ENCODE measurements at regions not wholly inside any gene's neighbourhood (a gene's known extent, or its start where the extent isn't known, plus 50 kb on each side); places are given as distances from the start of the nearest gene placed in this dataset.

DNA sequence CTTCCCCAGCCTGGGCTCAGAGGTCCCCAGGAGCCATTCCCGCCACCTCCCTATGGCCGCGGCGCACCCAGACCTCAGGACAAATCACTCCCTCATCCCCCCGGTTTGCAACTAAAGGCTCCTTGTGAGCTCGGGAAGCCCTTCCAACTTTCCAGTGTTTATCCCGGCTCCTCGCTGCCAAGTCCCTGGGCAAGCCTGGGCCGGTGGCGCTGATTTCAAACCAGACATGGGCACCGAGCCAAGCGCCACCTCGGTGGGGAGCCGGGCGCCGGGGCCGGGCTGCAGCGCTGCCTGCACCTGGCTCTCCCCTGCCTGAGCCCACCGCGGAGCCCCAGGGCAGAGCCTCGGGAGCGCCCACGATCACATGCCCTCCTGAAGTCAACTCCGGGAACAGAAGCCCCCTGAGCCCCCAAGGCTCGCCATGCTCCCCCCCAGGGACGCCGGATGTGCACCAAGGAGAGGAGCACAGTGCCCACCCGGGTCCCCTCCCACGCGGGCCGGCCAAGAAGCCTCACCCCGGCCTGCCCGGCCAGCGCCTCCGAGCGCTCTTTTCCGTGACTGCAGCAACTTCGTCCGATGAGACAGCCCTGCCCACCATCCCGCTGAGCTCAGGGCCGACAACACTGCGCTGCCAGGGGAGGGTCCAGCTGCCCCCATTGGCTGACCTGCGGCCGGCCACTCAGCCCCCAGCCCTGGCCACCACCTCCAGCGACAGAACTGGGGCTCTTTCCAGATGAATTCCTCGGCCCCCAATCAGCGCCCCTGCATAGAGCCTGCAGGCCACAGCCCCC lies 50.0 kb downstream of the NCOR2 start:
- peaks cover 0 to 71% (median 1%) of the 10 kb centered on the region in 3 donors for H3K36me3 ChIP-seq (ENCODE audit: control insufficient read depth in 3 of 3, insufficient read depth in 2 of 3, low read depth in 1 of 3, low read length in 3 of 3)
- peaks cover 0 to 2% of the 10 kb centered on the region in 2 donors for H3K9me3 ChIP-seq (ENCODE audit: control insufficient read depth in 2 of 2, insufficient read depth in 1 of 2, low read depth in 1 of 2, low read length in 1 of 2)
- no peaks in the 10 kb centered on the region for H3K27me3 ChIP-seq (ENCODE audit: control insufficient read depth in 3 of 3, insufficient read depth in 3 of 3, low read length in 3 of 3)
- FAIRE-seq (no peak), DNase-seq (peak in 1 of 2 donors; percentile 48)
- peak overlapping the region in 2 of 3 donors; percentile 23 to 31 for H3K4me3 ChIP-seq (ENCODE audit: low read depth in 1 of 3, low read length in 3 of 3)
- 10 to 23% (median 16%) methylated on average over 37 to 47 of the region's 47 CpGs for WGBS, 3 donors
- H3K4me1 ChIP-seq (ENCODE audit: control insufficient read depth in 3 of 3, insufficient read depth in 2 of 3, low read depth in 1 of 3, low read length in 2 of 3), result peaks cover 11 to 64% (median 18%) of the 10 kb centered on the region in 3 donors
- peak overlapping the region; percentile 82 to 96 (median 90) for H3K27ac ChIP-seq (ENCODE audit: low read depth in 1 of 3, low read length in 2 of 3)

DNA sequence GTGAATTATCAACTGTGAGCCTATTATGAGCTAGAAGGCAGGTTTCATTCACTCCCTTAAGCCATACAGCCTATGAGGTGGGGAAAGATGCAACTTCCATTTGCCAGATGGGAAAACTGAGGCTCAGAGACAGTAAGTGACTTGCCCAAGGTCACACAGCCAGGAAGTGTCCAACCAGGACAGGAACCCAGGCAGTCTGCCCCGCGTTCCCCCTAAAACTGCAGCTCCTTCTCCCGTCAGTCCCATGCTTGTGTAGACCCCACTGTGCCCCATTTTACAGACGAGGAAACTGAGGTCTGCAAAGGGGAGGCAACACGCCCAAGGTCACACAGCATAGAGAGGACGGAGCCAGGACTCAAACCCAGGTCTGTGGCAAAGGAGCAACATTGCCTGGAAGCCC lies 50.6 kb downstream of the NCOR2 start:
- Histone ChIP-seq H3K4me3 (ENCODE audit: low read depth in 1 of 3, low read length in 3 of 3) (peak overlapping the region in 2 of 3 donors; percentile 9 to 31), H3K27ac (ENCODE audit: low read depth in 1 of 3, low read length in 2 of 3) (peak overlapping the region in 2 of 3 donors; percentile 82 to 96), H3K4me1 (ENCODE audit: control insufficient read depth in 3 of 3, insufficient read depth in 2 of 3, low read depth in 1 of 3, low read length in 2 of 3) (peaks cover 11 to 64% (median 20%) of the 10 kb centered on the region in 3 donors), H3K36me3 (ENCODE audit: control insufficient read depth in 3 of 3, insufficient read depth in 2 of 3, low read depth in 1 of 3, low read length in 3 of 3) (peaks cover 0 to 69% (median 0%) of the 10 kb centered on the region in 3 donors), H3K9me3 (ENCODE audit: control insufficient read depth in 2 of 2, insufficient read depth in 1 of 2, low read depth in 1 of 2, low read length in 1 of 2) (peaks cover 0 to 5% of the 10 kb centered on the region in 2 donors), H3K27me3 (ENCODE audit: control insufficient read depth in 3 of 3, insufficient read depth in 3 of 3, low read length in 3 of 3) (no peaks in the 10 kb centered on the region)
- FAIRE-seq (no peak), DNase-seq (no peak)
- 50 to 62% (median 58%) methylated on average over 6 of the region's 6 CpGs for WGBS, 3 donors

DNA sequence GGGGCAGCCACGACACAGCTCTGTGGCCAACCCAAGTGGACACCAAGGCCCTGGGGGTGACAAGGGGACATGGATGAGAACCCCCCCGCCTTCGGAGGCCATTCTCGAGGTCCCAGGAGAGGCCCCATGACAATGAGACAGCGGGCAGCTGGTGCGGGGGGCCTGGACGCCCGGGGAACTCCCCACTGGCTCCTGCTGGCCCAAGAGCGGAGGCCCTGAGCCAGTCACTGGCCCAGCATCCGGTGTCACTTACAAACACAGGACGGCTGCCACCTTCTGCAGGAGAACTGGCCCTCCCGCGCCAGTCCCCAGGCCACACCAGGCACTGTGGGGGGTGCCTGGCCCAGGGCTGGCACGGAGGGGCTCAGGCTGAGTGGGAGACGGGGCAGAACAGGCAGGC lies 51.4 kb downstream of the NCOR2 start:
- Histone ChIP-seq H3K27ac (ENCODE audit: low read depth in 1 of 3, low read length in 2 of 3) (peak overlapping the region in 1 of 3 donors; percentile 52), H3K27me3 (ENCODE audit: control insufficient read depth in 3 of 3, insufficient read depth in 3 of 3, low read length in 3 of 3) (no peaks in the 10 kb centered on the region), H3K9me3 (ENCODE audit: control insufficient read depth in 2 of 2, insufficient read depth in 1 of 2, low read depth in 1 of 2, low read length in 1 of 2) (peaks cover 0 to 5% of the 10 kb centered on the region in 2 donors), H3K36me3 (ENCODE audit: control insufficient read depth in 3 of 3, insufficient read depth in 2 of 3, low read depth in 1 of 3, low read length in 3 of 3) (peaks cover 0 to 69% (median 0%) of the 10 kb centered on the region in 3 donors), H3K4me1 (ENCODE audit: control insufficient read depth in 3 of 3, insufficient read depth in 2 of 3, low read depth in 1 of 3, low read length in 2 of 3) (peaks cover 11 to 59% (median 20%) of the 10 kb centered on the region in 3 donors), H3K4me3 (ENCODE audit: low read depth in 1 of 3, low read length in 3 of 3) (no peak overlapping the region)
- 83 to 93% (median 90%) methylated on average over 10 to 15 of the region's 15 CpGs for WGBS, 3 donors
- FAIRE-seq, result no peak
- DNase-seq, result no peak

DNA sequence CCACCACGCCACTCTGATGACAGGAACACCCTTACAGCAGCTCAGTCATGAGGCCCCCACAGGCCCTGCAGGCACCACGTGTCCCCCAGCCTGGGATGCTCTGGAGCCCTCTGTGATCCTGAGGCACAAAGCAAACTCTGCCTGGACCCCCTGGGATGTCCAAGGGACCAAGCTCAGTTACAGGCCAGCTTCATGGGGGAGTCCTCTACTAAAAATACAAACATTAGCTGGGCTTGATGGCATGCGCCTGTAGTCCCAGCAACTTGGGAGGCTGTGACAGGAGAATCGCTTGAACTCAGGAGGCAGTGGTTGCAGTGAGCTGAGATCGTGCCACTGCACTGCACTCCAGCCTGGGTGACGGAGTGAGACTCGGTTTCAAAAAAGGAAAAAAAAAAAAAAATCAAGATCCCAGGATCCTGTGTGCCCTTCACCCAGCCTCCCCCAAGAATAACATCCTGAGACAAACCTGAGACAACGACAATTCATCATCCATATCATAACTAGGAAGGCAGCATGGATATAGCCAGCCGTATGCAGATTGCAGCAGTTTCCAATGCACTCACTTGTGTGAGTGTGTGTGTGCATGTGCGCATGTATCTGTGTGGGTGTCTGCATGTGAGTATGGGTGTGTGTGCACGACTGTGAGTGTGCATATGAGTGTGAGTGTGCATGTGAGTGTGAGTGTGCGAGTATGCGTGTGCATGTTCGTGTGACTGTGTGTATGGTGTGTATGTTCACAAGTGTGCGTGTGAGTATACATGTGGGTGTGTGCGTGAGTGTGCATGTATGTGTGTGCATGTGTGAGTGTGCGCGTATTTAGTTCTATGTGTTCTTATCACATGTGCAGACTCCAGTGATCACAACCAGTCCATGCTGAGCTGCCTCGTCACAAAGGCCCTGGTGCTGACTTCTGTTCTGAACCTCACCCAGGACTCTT lies 52.1 kb downstream of the NCOR2 start:
- DNase-seq, result no peak
- FAIRE-seq, result no peak
- WGBS, 3 donors, result 90 to 96% (median 93%) methylated on average over 19 of the region's 19 CpGs
- peaks cover 0 to 5% of the 10 kb centered on the region in 2 donors for H3K9me3 ChIP-seq (ENCODE audit: control insufficient read depth in 2 of 2, insufficient read depth in 1 of 2, low read depth in 1 of 2, low read length in 1 of 2)
- H3K4me3 ChIP-seq (ENCODE audit: low read depth in 1 of 3, low read length in 3 of 3), result no peak overlapping the region
- peaks cover 11 to 52% (median 20%) of the 10 kb centered on the region in 3 donors for H3K4me1 ChIP-seq (ENCODE audit: control insufficient read depth in 3 of 3, insufficient read depth in 2 of 3, low read depth in 1 of 3, low read length in 2 of 3)
- H3K36me3 ChIP-seq (ENCODE audit: control insufficient read depth in 3 of 3, insufficient read depth in 2 of 3, low read depth in 1 of 3, low read length in 3 of 3), result peaks cover 0 to 70% (median 0%) of the 10 kb centered on the region in 3 donors
- H3K27me3 ChIP-seq (ENCODE audit: control insufficient read depth in 3 of 3, insufficient read depth in 3 of 3, low read length in 3 of 3), result no peaks in the 10 kb centered on the region
- H3K27ac ChIP-seq (ENCODE audit: low read depth in 1 of 3, low read length in 2 of 3), result no peak overlapping the region

DNA sequence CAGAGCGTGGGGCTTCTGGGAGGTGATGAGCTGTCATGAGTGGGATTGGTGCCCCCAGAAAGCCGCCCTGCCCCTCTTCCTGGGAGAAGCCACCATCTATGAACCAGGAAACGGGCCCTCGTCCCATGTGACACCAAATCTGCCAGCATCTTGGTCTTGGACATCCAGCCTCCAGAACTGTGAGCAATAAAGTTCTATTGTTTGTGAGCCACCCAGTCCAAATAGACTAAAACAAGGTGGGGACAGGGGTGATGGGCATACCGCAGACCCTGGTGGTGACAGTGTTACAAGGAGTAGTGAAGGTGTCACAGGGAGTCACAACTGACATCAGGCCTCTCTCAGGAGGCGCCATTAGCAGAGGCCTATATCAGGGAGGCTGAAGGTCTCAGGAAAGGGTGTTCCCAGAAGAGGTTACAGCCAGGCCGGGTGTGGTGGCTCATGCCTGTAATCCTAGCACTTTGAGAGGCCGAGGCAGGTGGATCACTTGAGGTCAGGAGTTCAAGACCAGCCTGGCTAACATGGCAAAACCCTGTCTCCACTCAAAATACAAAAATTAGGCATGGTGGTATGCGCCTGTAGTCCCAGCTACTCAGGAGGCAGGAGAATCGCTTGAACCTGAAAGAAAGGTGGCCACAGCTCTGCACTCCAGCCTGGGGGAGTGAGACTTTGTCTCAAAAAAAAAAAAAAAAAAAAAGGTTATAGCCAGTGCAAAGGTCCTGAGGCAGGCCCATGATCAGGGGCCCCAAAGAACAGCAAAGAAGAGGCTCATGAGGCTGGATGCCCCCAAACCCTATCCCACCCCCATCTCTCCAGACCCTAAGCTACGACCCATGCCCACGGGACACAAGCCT lies 53.0 kb downstream of the NCOR2 start:
- WGBS, 3 donors, result 80 to 89% (median 89%) methylated on average over 12 of the region's 12 CpGs
- H3K4me3 ChIP-seq (ENCODE audit: low read depth in 1 of 3, low read length in 3 of 3), result no peak overlapping the region
- H3K36me3 ChIP-seq (ENCODE audit: control insufficient read depth in 3 of 3, insufficient read depth in 2 of 3, low read depth in 1 of 3, low read length in 3 of 3), result peaks cover 0 to 68% (median 0%) of the 10 kb centered on the region in 3 donors
- no peak for FAIRE-seq
- H3K9me3 ChIP-seq (ENCODE audit: control insufficient read depth in 2 of 2, insufficient read depth in 1 of 2, low read depth in 1 of 2, low read length in 1 of 2), result peaks cover 0 to 5% of the 10 kb centered on the region in 2 donors
- no peaks in the 10 kb centered on the region for H3K27me3 ChIP-seq (ENCODE audit: control insufficient read depth in 3 of 3, insufficient read depth in 3 of 3, low read length in 3 of 3)
- peaks cover 8 to 53% (median 16%) of the 10 kb centered on the region in 3 donors for H3K4me1 ChIP-seq (ENCODE audit: control insufficient read depth in 3 of 3, insufficient read depth in 2 of 3, low read depth in 1 of 3, low read length in 2 of 3)
- peak in 1 of 2 donors; percentile 54 for DNase-seq
- H3K27ac ChIP-seq (ENCODE audit: low read depth in 1 of 3, low read length in 2 of 3), result no peak overlapping the region

DNA sequence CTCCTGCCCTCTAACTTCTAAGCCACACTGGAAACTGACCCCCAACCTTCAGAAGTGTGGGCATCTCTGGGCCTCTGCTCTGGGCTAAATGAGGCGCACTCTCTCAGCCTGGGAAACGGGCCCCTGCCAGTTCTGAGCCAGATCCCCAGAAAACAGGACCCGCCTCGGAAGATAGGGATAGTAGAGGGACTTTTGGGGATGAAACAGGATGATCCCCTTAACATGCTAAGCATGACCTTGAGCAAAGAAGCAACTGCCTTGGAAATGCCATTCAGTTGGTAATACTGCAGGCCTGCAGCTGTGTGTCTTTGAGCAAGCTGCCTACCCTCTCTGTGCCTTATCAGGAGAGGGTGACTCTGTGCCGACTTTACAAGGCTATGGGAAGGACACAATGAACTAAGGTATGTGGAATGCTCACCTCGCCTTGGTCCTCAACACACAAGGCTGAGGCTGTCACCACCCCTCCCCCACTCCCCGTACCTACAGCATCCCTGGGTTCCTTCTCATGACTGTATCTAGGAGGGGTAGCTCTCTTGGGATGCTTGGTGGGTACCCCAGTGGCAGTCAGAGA lies 54.0 kb downstream of the NCOR2 start:
- Histone ChIP-seq H3K4me1 (ENCODE audit: control insufficient read depth in 3 of 3, insufficient read depth in 2 of 3, low read depth in 1 of 3, low read length in 2 of 3) (peaks cover 5 to 44% (median 13%) of the 10 kb centered on the region in 3 donors), H3K27me3 (ENCODE audit: control insufficient read depth in 3 of 3, insufficient read depth in 3 of 3, low read length in 3 of 3) (no peaks in the 10 kb centered on the region), H3K36me3 (ENCODE audit: control insufficient read depth in 3 of 3, insufficient read depth in 2 of 3, low read depth in 1 of 3, low read length in 3 of 3) (peaks cover 0 to 66% (median 0%) of the 10 kb centered on the region in 3 donors), H3K27ac (ENCODE audit: low read depth in 1 of 3, low read length in 2 of 3) (peak overlapping the region in 2 of 3 donors; percentile 13 to 83), H3K4me3 (ENCODE audit: low read depth in 1 of 3, low read length in 3 of 3) (no peak overlapping the region), H3K9me3 (ENCODE audit: control insufficient read depth in 2 of 2, insufficient read depth in 1 of 2, low read depth in 1 of 2, low read length in 1 of 2) (peaks cover 0 to 5% of the 10 kb centered on the region in 2 donors)
- no peak for DNase-seq
- 64 to 75% (median 67%) methylated on average over 7 of the region's 7 CpGs for WGBS, 3 donors
- no peak for FAIRE-seq

DNA sequence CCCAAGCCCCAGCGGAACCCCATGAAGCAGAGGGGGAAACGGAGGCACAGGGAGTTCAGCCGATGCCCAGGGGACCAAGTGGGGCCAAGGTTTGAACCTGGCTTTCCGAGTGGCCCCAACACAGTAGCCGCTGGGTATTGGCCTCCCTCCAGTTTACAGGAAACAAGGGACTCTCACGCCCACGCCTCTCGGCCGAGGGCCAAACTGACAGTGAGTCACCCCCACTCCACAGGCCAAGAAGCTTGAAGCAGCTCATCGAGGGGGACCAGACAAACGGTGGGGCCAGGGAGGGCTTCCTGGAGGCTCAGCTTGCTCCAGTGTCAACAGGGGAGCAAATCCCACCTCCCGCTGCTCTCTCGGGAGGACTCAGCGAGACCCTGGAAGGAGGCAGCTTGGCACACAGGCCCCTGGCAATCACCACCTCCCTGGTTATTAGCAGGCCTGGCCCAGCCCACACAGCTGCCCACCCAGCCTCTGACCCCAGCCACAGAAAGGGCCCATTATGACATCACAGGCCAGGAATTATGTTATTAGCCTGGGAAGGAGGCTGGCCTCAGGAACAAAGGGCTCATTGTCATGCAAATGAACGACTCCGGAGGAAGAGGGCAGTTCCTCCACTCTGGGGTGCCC lies 54.6 kb downstream of the NCOR2 start:
- no peak for FAIRE-seq
- Histone ChIP-seq H3K4me1 (ENCODE audit: control insufficient read depth in 3 of 3, insufficient read depth in 2 of 3, low read depth in 1 of 3, low read length in 2 of 3) (peaks cover 5 to 42% (median 17%) of the 10 kb centered on the region in 3 donors), H3K4me3 (ENCODE audit: low read depth in 1 of 3, low read length in 3 of 3) (no peak overlapping the region), H3K27me3 (ENCODE audit: control insufficient read depth in 3 of 3, insufficient read depth in 3 of 3, low read length in 3 of 3) (no peaks in the 10 kb centered on the region), H3K27ac (ENCODE audit: low read depth in 1 of 3, low read length in 2 of 3) (peak overlapping the region in 2 of 3 donors; percentile 35 to 83), H3K36me3 (ENCODE audit: control insufficient read depth in 3 of 3, insufficient read depth in 2 of 3, low read depth in 1 of 3, low read length in 3 of 3) (peaks cover 0 to 66% (median 0%) of the 10 kb centered on the region in 3 donors), H3K9me3 (ENCODE audit: control insufficient read depth in 2 of 2, insufficient read depth in 1 of 2, low read depth in 1 of 2, low read length in 1 of 2) (peaks cover 0 to 5% of the 10 kb centered on the region in 2 donors)
- 13 to 36% (median 28%) methylated on average over 16 of the region's 16 CpGs for WGBS, 3 donors
- peak; percentile 65 to 75 for DNase-seq
